GM21576 (cell line): ENCODE measurements at regions not wholly inside any gene's neighbourhood (a gene's known extent, or its start where the extent isn't known, plus 50 kb on each side); places are given as distances from the start of the nearest gene placed in this dataset.

Experiments used
- ATAC-seq: cut with Tn5 transposase; IDR thresholded peaks from one replicate; pipeline ENCODE4 v1.9.1; 2021; ENCODE audit warnings: mild to moderate bottlenecking, moderate library complexity; ENCODE audit not compliant: unreplicated experiment

GRCh38 chr7:142308326-142308725, 50.5 kb upstream of the PRSS58 start:
- ATAC-seq, result no peak
